ENCODE measurements at regions not wholly inside any gene's neighbourhood (a gene's known extent, or its start where the extent isn't known, plus 50 kb on each side); places are given as distances from the start of the nearest gene placed in this dataset.

- H3K36me3 ChIP-seq, result no peaks in the 10 kb centered on the region
- TF ChIP-seq CTCF (IDR thresholded peaks at IDR 0.05), result no peak
- peak overlapping the region; percentile 85 to 92 for H3K27ac ChIP-seq
- no peak overlapping the region for H3K4me3 ChIP-seq
- H3K9me3 ChIP-seq, result no peaks in the 10 kb centered on the region
- peak; percentile 64 to 80 for DNase-seq
- intact Hi-C loops (cut with DNase I; ENCODE audit: low total_unique reads), result loop anchor here (10.0 kb wide), 1 partner anchor 382 kb away; no protein-coding TSS in a partner anchor
- H3K4me1 ChIP-seq, result peaks cover 3 to 10% of the 10 kb centered on the region in 2 donors
- H3K27me3 ChIP-seq, result no peaks in the 10 kb centered on the region
Observed at GRCh38 chr1:234887016-234887900, 241.4 kb downstream of the TOMM20 start.

DNA sequence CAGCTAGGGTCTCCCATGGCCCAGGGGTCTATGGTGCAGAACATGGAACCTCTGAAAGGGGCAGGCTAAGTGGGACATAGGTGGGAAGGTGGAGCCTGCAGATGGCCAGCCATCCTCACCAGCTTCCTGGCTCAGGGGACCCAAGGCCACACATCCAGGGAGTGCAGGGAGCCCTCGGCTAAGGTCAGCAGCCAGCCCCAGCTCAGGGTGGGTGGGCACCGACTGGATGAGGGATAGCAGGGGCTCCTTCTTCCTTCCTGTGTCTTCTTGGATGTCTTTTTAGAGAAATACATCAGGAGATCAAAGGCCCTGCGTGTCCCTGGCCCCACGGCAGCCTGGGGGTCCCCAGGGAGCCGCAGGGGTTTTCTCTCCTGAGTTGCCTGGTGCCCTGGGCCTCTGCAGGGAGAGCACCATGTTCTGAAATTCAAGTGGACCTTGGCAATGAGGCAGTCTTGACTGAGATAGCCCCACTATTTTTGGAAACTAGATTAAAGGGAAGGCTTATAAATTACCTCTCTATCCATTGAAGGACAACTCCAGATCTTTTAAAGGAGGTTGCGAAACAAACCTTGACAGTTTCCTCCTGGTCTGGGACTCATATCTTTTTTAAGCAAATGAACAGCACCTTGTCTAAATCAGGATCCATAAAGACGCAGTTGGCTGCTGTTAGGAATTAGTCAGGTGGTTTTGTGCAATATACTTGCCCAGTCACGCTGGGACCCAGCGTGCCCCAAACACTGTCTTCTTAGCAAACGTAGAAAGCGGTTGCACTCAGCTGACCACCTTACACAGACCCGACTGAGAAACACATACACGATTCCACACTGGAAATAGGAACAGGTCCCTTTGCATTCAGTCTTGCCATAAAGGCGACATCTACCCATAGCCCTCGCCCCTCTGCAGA is 242.3 kb downstream of the TOMM20 start:
- peaks cover 3 to 10% of the 10 kb centered on the region in 2 donors for H3K4me1 ChIP-seq
- no peaks in the 10 kb centered on the region for H3K9me3 ChIP-seq
- peak overlapping the region; percentile 85 to 92 for H3K27ac ChIP-seq
- DNase-seq, result peak; percentile 66 to 80
- TF ChIP-seq POLR2A (IDR thresholded peaks at IDR 0.05) (no peak), CTCF (IDR thresholded peaks at IDR 0.05) (no peak)
- intact Hi-C loops (cut with DNase I; ENCODE audit: low total_unique reads), result loop anchor here (10.0 kb wide), 1 partner anchor 382 kb away; no protein-coding TSS in a partner anchor
- no peaks in the 10 kb centered on the region for H3K36me3 ChIP-seq
- H3K4me3 ChIP-seq, result no peak overlapping the region
- no peaks in the 10 kb centered on the region for H3K27me3 ChIP-seq

GRCh38 chr1:234885601-234886000 is 243.0 kb downstream of the TOMM20 start:
- intact Hi-C loops (cut with DNase I; ENCODE audit: low total_unique reads), result loop anchor here (10.0 kb wide), 1 partner anchor 381 kb away; no protein-coding TSS in a partner anchor

DNA sequence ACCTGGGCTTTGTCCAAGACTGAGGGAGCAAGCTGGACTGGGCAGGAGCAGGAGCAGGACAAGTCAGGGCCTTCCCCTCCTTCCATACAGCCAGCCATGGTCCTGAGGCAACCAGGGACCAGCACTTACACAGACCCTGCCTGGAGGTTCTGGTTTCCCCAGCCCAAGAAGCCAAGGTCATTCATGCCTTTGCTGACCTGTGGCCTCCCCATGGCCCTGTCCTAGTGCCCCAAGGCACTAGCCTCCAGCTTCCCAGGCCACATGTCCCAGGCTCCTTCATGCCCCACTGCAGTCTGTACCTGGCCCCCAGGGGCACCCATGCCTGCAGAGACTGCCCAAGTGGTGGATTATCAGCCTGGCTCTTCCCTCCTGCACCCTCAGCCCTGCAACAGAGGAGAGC is 243.9 kb downstream of the TOMM20 start:
- peak in 1 of 2 donors; percentile 13 for DNase-seq
- TF ChIP-seq CTCF (IDR thresholded peaks at IDR 0.05) (no peak), POLR2A (IDR thresholded peaks at IDR 0.05) (no peak)
- Histone ChIP-seq H3K9me3 (no peaks in the 10 kb centered on the region), H3K27ac (peak overlapping the region in 1 of 2 donors; percentile 92), H3K4me1 (peaks cover 3 to 10% of the 10 kb centered on the region in 2 donors), H3K27me3 (no peaks in the 10 kb centered on the region), H3K4me3 (no peak overlapping the region), H3K36me3 (no peaks in the 10 kb centered on the region)
- intact Hi-C loops (cut with DNase I; ENCODE audit: low total_unique reads), result loop anchor here (10.0 kb wide), 1 partner anchor 380 kb away; no protein-coding TSS in a partner anchor

More at GRCh38 chr1:234885601-234886000, 243.0 kb downstream of the TOMM20 start:
- Histone ChIP-seq H3K27me3 (no peaks in the 10 kb centered on the region), H3K4me3 (no peak overlapping the region), H3K36me3 (no peaks in the 10 kb centered on the region), H3K9me3 (no peaks in the 10 kb centered on the region), H3K27ac (peak overlapping the region; percentile 85 to 92), H3K4me1 (peaks cover 3 to 10% of the 10 kb centered on the region in 2 donors)
- DNase-seq, result peak in 1 of 2 donors; percentile 52
- TF ChIP-seq POLR2A (IDR thresholded peaks at IDR 0.05) (no peak), CTCF (IDR thresholded peaks at IDR 0.05) (no peak)

Data from uterus (tissue), 3 donors.